WERI-Rb-1 (cell line): ENCODE measurements at regions not wholly inside any gene's neighbourhood (a gene's known extent, or its start where the extent isn't known, plus 50 kb on each side); places are given as distances from the start of the nearest gene placed in this dataset.
"Not testable (repeated sequence)": the region's sequence is repeated elsewhere in the genome, so short reads cannot be mapped to it uniquely, and the experiment has no call there.

Source experiments
- DNase-seq: peaks from one replicate; pipeline ENCODE4 v3.0.0-alpha.2; 2020
- H3K27ac ChIP-seq: fragments of 250-450 bp; sonication (Bioruptor Pico); 2 replicates; pipeline ENCODE4 v1.5.1; 2020; ENCODE audit warnings: mild to moderate bottlenecking, moderate library complexity
- H3K27me3 ChIP-seq: fragments of 250-450 bp; sonication (Bioruptor Pico); 2 replicates; pipeline ENCODE4 v1.5.1; 2021; ENCODE audit warnings: mild to moderate bottlenecking, low read depth, moderate library complexity; ENCODE audit not compliant: insufficient read depth, severe bottlenecking
- H3K36me3 ChIP-seq: fragments of 250-450 bp; sonication (Bioruptor Pico); 2 replicates; pipeline ENCODE4 v1.5.1; 2020; ENCODE audit warnings: mild to moderate bottlenecking, moderate library complexity
- H3K4me3 ChIP-seq: 2 replicates; pipeline ENCODE4 v1.5.1; 2011; ENCODE audit warnings: low read depth, mild to moderate bottlenecking, control low read depth, low read length
- H3K9me3 ChIP-seq: fragments of 250-450 bp; sonication (Bioruptor Pico); 2 replicates; pipeline ENCODE4 v1.5.1; 2021; ENCODE audit warnings: mild to moderate bottlenecking, moderate library complexity; ENCODE audit not compliant: severe bottlenecking
- TF ChIP-seq, protein P1 (sequence below): IDR thresholded peaks from 2 replicates; pipeline ENCODE4 v1.5.1; 2011; ENCODE audit warnings: low read depth, mild to moderate bottlenecking, control low read depth, inconsistent platforms, low read length

DNA sequence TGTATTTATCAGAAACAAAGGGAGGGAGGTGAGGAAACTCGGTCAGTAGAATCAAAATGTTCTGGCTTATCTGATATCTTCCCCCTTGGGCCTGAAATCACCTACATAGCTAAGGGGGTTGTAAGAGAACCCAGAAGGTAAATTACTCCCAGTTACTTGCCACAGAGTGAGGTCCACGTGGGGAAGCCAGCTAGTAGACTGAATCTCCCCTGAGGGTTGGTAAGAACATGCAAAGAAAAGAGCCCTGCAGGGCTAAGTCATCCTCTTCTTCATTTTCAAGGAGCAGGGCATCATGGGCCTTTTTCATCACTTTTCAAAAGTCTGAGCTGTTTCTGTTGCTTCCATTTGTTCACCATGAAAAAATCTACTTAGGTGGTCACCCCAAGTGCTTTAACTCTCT lies 115.4 kb downstream of the QRSL1 start:
- Histone ChIP-seq H3K9me3 (peaks cover 5% of the 10 kb centered on the region), H3K4me3 (no peak overlapping the region), H3K27me3 (no peaks in the 10 kb centered on the region), H3K27ac (no peak overlapping the region), H3K36me3 (no peaks in the 10 kb centered on the region)
- TF ChIP-seq, protein P1, sequence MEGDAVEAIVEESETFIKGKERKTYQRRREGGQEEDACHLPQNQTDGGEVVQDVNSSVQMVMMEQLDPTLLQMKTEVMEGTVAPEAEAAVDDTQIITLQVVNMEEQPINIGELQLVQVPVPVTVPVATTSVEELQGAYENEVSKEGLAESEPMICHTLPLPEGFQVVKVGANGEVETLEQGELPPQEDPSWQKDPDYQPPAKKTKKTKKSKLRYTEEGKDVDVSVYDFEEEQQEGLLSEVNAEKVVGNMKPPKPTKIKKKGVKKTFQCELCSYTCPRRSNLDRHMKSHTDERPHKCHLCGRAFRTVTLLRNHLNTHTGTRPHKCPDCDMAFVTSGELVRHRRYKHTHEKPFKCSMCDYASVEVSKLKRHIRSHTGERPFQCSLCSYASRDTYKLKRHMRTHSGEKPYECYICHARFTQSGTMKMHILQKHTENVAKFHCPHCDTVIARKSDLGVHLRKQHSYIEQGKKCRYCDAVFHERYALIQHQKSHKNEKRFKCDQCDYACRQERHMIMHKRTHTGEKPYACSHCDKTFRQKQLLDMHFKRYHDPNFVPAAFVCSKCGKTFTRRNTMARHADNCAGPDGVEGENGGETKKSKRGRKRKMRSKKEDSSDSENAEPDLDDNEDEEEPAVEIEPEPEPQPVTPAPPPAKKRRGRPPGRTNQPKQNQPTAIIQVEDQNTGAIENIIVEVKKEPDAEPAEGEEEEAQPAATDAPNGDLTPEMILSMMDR: no peak
- DNase-seq: no peak

DNA sequence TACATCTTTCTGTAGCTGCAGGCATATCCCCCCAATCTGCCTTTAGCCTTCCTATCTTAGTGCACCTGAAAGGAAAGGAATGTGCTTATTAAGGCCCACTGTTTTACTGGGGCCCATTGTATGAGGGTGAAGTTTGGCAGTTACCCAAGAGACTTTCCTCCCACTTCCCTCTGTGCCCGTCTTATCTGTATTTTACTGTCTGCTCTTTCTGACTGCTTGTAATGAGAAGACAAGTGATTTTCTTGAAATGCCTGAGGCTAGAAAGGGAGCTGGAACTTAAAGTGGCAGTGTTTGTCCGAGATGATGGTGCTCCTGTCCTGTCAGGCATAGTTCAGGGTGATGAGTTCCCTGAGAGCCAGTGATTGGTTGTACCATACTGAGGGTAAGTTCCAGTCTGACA lies 114.7 kb downstream of the QRSL1 start:
- not testable (repeated sequence) for H3K27ac ChIP-seq, DNase-seq, H3K4me3 ChIP-seq, H3K9me3 ChIP-seq, H3K36me3 ChIP-seq, H3K27me3 ChIP-seq

- TF ChIP-seq, protein P1: no peak
- no peaks in the 10 kb centered on the region for H3K27me3 ChIP-seq
- no peak overlapping the region for H3K4me3 ChIP-seq
- H3K9me3 ChIP-seq: peaks cover 5% of the 10 kb centered on the region
- no peak overlapping the region for H3K27ac ChIP-seq
- no peaks in the 10 kb centered on the region for H3K36me3 ChIP-seq
- DNase-seq: no peak
Measured at GRCh38 chr6:106743612-106744011, 114.2 kb downstream of the QRSL1 start.

- no peak for DNase-seq
- H3K36me3 ChIP-seq: no peaks in the 10 kb centered on the region
- peaks cover 5% of the 10 kb centered on the region for H3K9me3 ChIP-seq
- TF ChIP-seq, protein P1: no peak
- no peaks in the 10 kb centered on the region for H3K27me3 ChIP-seq
- H3K27ac ChIP-seq: no peak overlapping the region
- H3K4me3 ChIP-seq: no peak overlapping the region
Measured at GRCh38 chr6:106740287-106740686, 110.9 kb downstream of the QRSL1 start.

GRCh38 chr6:106739387-106739786 lies 110.0 kb downstream of the QRSL1 start:
- Histone ChIP-seq H3K4me3 (no peak overlapping the region), H3K27me3 (no peaks in the 10 kb centered on the region), H3K27ac (no peak overlapping the region), H3K9me3 (peaks cover 5% of the 10 kb centered on the region), H3K36me3 (no peaks in the 10 kb centered on the region)
- DNase-seq: no peak
- TF ChIP-seq, protein P1: no peak

GRCh38 chr6:106736502-106736901 lies 107.1 kb downstream of the QRSL1 start:
- Histone ChIP-seq H3K36me3 (no peaks in the 10 kb centered on the region), H3K27ac (no peak overlapping the region), H3K27me3 (no peaks in the 10 kb centered on the region), H3K4me3 (no peak overlapping the region), H3K9me3 (no peaks in the 10 kb centered on the region)
- TF ChIP-seq, protein P1: no peak
- DNase-seq: no peak
